ENCODE measurements at regions not wholly inside any gene's neighbourhood (a gene's known extent, or its start where the extent isn't known, plus 50 kb on each side); places are given as distances from the start of the nearest gene placed in this dataset.
A peak's percentile ranks its signal among the peaks of the same experiment; 100 is the strongest.
"Not testable (repeated sequence)": the region's sequence is repeated elsewhere in the genome, so short reads cannot be mapped to it uniquely, and the experiment has no call there.

- Mint-ChIP-seq H3K36me3 (no peaks in the 10 kb centered on the region), H3K9me3 (no peaks in the 10 kb centered on the region), H3K27ac (peak overlapping the region in 1 of 2 donors; percentile 11), H3K4me1 (peaks cover 13 to 16% (median 14%) of the 10 kb centered on the region in 3 donors), H3K4me3 (peak overlapping the region in 1 of 3 donors; percentile 33), H3K27me3 (peaks cover 72 to 91% of the 10 kb centered on the region in 2 donors)
- DNase-seq (no peak), ATAC-seq (replicated peaks in 1 of 4) (no peak)
- H3K4me1 ChIP-seq (ENCODE audit: control insufficient read depth in 1 of 2, extremely low read depth in 1 of 2, insufficient read depth in 2 of 2, low read length in 2 of 2): peaks cover 0 to 4% of the 10 kb centered on the region in 2 experiments
- no peaks in the 10 kb centered on the region for H3K9me3 ChIP-seq
- no peak overlapping the region for H3K27ac ChIP-seq (ENCODE audit: low read length)
- ChIA-PET POLR2A (no interaction called here), CTCF (interaction anchor here (0.5 to 0.7 kb wide), 2 partner anchors 101 to 1040 kb away, joined by 3 read pairs; no protein-coding TSS in a partner anchor)
- peaks cover 9 to 42% of the 10 kb centered on the region in 2 experiments for H3K27me3 ChIP-seq (replicated peaks in 1 of 2; ENCODE audit: control insufficient read depth in 2 of 2, extremely low read depth in 1 of 2, insufficient read depth in 2 of 2, low read length in 1 of 2)
- no peak overlapping the region for H3K4me3 ChIP-seq (ENCODE audit: control insufficient read depth in 1 of 2, extremely low read depth in 1 of 2, low read length in 1 of 2)
- 39% methylated on average over 4 of the region's 4 CpGs for WGBS (ENCODE audit: insufficient coverage)
- no peaks in the 10 kb centered on the region for H3K36me3 ChIP-seq (ENCODE audit: control insufficient read depth in 2 of 2, extremely low read depth in 1 of 2, insufficient read depth in 1 of 2, low read length in 1 of 2)
These were observed 108.7 kb downstream of the GPX5 start for GRCh38 chr6:28634411-28634760.

- Mint-ChIP-seq H3K4me1 (peaks cover 13 to 16% (median 14%) of the 10 kb centered on the region in 3 donors), H3K27ac (no peak overlapping the region), H3K27me3 (peaks cover 72 to 89% of the 10 kb centered on the region in 2 donors), H3K9me3 (no peaks in the 10 kb centered on the region), H3K4me3 (peak overlapping the region in 1 of 3 donors; percentile 33), H3K36me3 (no peaks in the 10 kb centered on the region)
- Histone ChIP-seq H3K36me3 (ENCODE audit: control insufficient read depth in 2 of 2, extremely low read depth in 1 of 2, insufficient read depth in 1 of 2, low read length in 1 of 2) (no peaks in the 10 kb centered on the region), H3K4me3 (ENCODE audit: control insufficient read depth in 1 of 2, extremely low read depth in 1 of 2, low read length in 1 of 2) (no peak overlapping the region), H3K27me3 (replicated peaks in 1 of 2; ENCODE audit: control insufficient read depth in 2 of 2, extremely low read depth in 1 of 2, insufficient read depth in 2 of 2, low read length in 1 of 2) (peaks cover 9 to 43% of the 10 kb centered on the region in 2 experiments), H3K9me3 (no peaks in the 10 kb centered on the region), H3K4me1 (ENCODE audit: control insufficient read depth in 1 of 2, extremely low read depth in 1 of 2, insufficient read depth in 2 of 2, low read length in 2 of 2) (peaks cover 0 to 4% of the 10 kb centered on the region in 2 experiments), H3K27ac (ENCODE audit: low read length) (no peak overlapping the region)
- CTCF ChIA-PET: interaction anchor here (0.5 to 1.0 kb wide), 3 partner anchors 100 to 1040 kb away, joined by 3 read pairs; no protein-coding TSS in a partner anchor
- POLR2A ChIA-PET: interaction anchor here in 1 of 2 donors (0.6 kb wide), 1 partner anchor 41 kb away, joined by 3 read pairs; no protein-coding TSS in a partner anchor
- 6% methylated on average over 48 of the region's 48 CpGs for WGBS (ENCODE audit: insufficient coverage)
- DNase-seq (no peak), ATAC-seq (replicated peaks in 1 of 4) (no peak)
These were observed 109.3 kb downstream of the GPX5 start for GRCh38 chr6:28634761-28635546.

GRCh38 chr6:28635547-28636158 lies 110.0 kb downstream of the GPX5 start:
- peak overlapping the region in 1 of 3 donors; percentile 33 for H3K4me3 Mint-ChIP-seq
- no peak for ATAC-seq (replicated peaks in 1 of 4)

GRCh38 chr6:28638787-28639430 lies 113.2 kb downstream of the GPX5 start:
- H3K9me3 Mint-ChIP-seq: no peaks in the 10 kb centered on the region
- Histone ChIP-seq H3K36me3 (ENCODE audit: control insufficient read depth in 2 of 2, extremely low read depth in 1 of 2, insufficient read depth in 1 of 2, low read length in 1 of 2) (no peaks in the 10 kb centered on the region), H3K27ac (ENCODE audit: low read length) (no peak overlapping the region), H3K4me1 (ENCODE audit: control insufficient read depth in 1 of 2, extremely low read depth in 1 of 2, insufficient read depth in 2 of 2, low read length in 2 of 2) (peaks cover 0 to 4% of the 10 kb centered on the region in 2 experiments), H3K4me3 (ENCODE audit: control insufficient read depth in 1 of 2, extremely low read depth in 1 of 2, low read length in 1 of 2) (no peak overlapping the region), H3K27me3 (replicated peaks in 1 of 2; ENCODE audit: control insufficient read depth in 2 of 2, extremely low read depth in 1 of 2, insufficient read depth in 2 of 2, low read length in 1 of 2) (peaks cover 4 to 37% of the 10 kb centered on the region in 2 experiments), H3K9me3 (no peaks in the 10 kb centered on the region)
- ChIA-PET CTCF (no interaction called here), POLR2A (interaction anchor here in 1 of 2 donors (0.6 kb wide), 1 partner anchor 1544 kb away, joined by 9 read pairs; no protein-coding TSS in a partner anchor)
- 84% methylated on average over 16 of the region's 21 CpGs for WGBS (ENCODE audit: insufficient coverage)
- peaks cover 52 to 68% of the 10 kb centered on the region in 2 donors for H3K27me3 Mint-ChIP-seq
- peaks cover 12 to 13% (median 13%) of the 10 kb centered on the region in 3 donors for H3K4me1 Mint-ChIP-seq
- no peak for ATAC-seq (replicated peaks in 1 of 4)
- no peak overlapping the region for H3K27ac Mint-ChIP-seq
- no peak for DNase-seq
- H3K36me3 Mint-ChIP-seq: no peaks in the 10 kb centered on the region
- no peak overlapping the region for H3K4me3 Mint-ChIP-seq

More at GRCh38 chr6:28635547-28636158, 110.0 kb downstream of the GPX5 start:
- DNase-seq: no peak
- Histone ChIP-seq H3K27me3 (replicated peaks in 1 of 2; ENCODE audit: control insufficient read depth in 2 of 2, extremely low read depth in 1 of 2, insufficient read depth in 2 of 2, low read length in 1 of 2) (peaks cover 9 to 40% of the 10 kb centered on the region in 2 experiments), H3K27ac (ENCODE audit: low read length) (no peak overlapping the region), H3K4me3 (ENCODE audit: control insufficient read depth in 1 of 2, extremely low read depth in 1 of 2, low read length in 1 of 2) (no peak overlapping the region), H3K36me3 (ENCODE audit: control insufficient read depth in 2 of 2, extremely low read depth in 1 of 2, insufficient read depth in 1 of 2, low read length in 1 of 2) (no peaks in the 10 kb centered on the region), H3K4me1 (ENCODE audit: control insufficient read depth in 1 of 2, extremely low read depth in 1 of 2, insufficient read depth in 2 of 2, low read length in 2 of 2) (peaks cover 0 to 4% of the 10 kb centered on the region in 2 experiments), H3K9me3 (no peaks in the 10 kb centered on the region)
- Mint-ChIP-seq H3K4me1 (peaks cover 13 to 16% (median 14%) of the 10 kb centered on the region in 3 donors), H3K36me3 (no peaks in the 10 kb centered on the region), H3K27ac (peak overlapping the region in 1 of 2 donors; percentile 15), H3K9me3 (no peaks in the 10 kb centered on the region), H3K27me3 (peaks cover 65 to 83% of the 10 kb centered on the region in 2 donors)
- WGBS (ENCODE audit: insufficient coverage): 8% methylated on average over 12 of the region's 20 CpGs
- ChIA-PET POLR2A (interaction anchor here in 1 of 2 donors (0.6 kb wide), 1 partner anchor 41 kb away, joined by 3 read pairs; no protein-coding TSS in a partner anchor), CTCF (interaction anchor here in 1 of 2 donors (1.0 kb wide), 1 partner anchor 381 kb away, joined by 3 read pairs; no protein-coding TSS in a partner anchor)

GRCh38 chr6:28639445-28640290 lies 114.0 kb downstream of the GPX5 start:
- H3K36me3 Mint-ChIP-seq; H3K4me3 Mint-ChIP-seq; H3K27ac ChIP-seq (ENCODE audit: low read length); H3K4me1 ChIP-seq (ENCODE audit: control insufficient read depth in 1 of 2, extremely low read depth in 1 of 2, insufficient read depth in 2 of 2, low read length in 2 of 2); H3K4me3 ChIP-seq (ENCODE audit: control insufficient read depth in 1 of 2, extremely low read depth in 1 of 2, low read length in 1 of 2); H3K9me3 ChIP-seq; H3K27ac Mint-ChIP-seq; H3K9me3 Mint-ChIP-seq; POLR2A ChIA-PET; CTCF ChIA-PET; H3K36me3 ChIP-seq (ENCODE audit: control insufficient read depth in 2 of 2, extremely low read depth in 1 of 2, insufficient read depth in 1 of 2, low read length in 1 of 2); DNase-seq; ATAC-seq (replicated peaks in 1 of 4): not testable (repeated sequence)
- peaks cover 9 to 11% (median 9%) of the 10 kb centered on the region in 3 donors for H3K4me1 Mint-ChIP-seq
- WGBS (ENCODE audit: insufficient coverage): 95% methylated on average over 37 of the region's 47 CpGs
- peaks cover 46 to 67% of the 10 kb centered on the region in 2 donors for H3K27me3 Mint-ChIP-seq
- peaks cover 2 to 36% of the 10 kb centered on the region in 2 experiments for H3K27me3 ChIP-seq (replicated peaks in 1 of 2; ENCODE audit: control insufficient read depth in 2 of 2, extremely low read depth in 1 of 2, insufficient read depth in 2 of 2, low read length in 1 of 2)

All from T-cell (primary cell).